ENCODE measurements at regions not wholly inside any gene's neighbourhood (a gene's known extent, or its start where the extent isn't known, plus 50 kb on each side); places are given as distances from the start of the nearest gene placed in this dataset.
"Not testable (repeated sequence)": the region's sequence is repeated elsewhere in the genome, so short reads cannot be mapped to it uniquely, and the experiment has no call there.

DNA sequence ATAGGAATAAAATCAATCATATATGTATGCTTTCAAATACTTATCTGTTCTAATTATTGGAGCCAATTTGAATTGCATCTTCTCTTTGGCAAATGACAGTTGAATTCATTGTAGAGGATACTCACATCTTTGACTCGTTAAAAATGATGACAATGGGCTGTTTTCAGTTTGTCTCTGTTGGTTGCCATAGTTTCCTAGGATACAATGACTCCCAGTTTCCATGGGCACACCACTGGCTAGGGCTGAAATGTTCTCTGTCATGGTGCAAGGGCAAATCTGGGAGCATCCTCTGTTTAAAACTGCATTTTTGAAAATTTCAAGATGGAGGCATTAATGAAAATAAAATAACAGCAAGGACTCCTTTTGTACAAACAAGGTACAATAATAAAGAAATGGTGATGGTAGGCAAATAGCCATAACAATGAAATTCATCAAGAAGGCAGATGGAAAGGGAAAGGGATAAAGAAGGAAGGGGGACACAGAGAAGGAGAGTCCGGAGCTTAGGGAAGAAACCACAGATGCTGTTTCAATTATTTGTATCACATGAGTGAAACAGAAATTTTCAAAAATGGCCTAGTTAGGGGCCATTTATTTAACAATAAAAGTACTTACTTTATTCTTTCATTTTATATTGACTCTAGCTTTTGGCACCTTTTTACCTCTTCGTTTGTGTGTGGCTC lies 378.8 kb upstream of the SEMA6A start:
- H3K4me1 ChIP-seq (ENCODE audit: low read depth, poor library complexity, severe bottlenecking), result no peaks in the 10 kb centered on the region
- no peak overlapping the region for H3K4me2 ChIP-seq
- no peaks in the 10 kb centered on the region for H3K79me2 ChIP-seq (ENCODE audit: insufficient read depth, low read depth)
- no peak overlapping the region for H3K27ac ChIP-seq
- no peaks in the 10 kb centered on the region for H4K20me1 ChIP-seq (ENCODE audit: insufficient read depth)
- H3K27me3 ChIP-seq (ENCODE audit: insufficient read depth, low read depth), result no peaks in the 10 kb centered on the region
- H3K4me3 ChIP-seq (IDR thresholded peaks at IDR 0.05; ENCODE audit: insufficient read depth, low read depth, low read length), result no peak overlapping the region
- no peak for TF ChIP-seq CTCF (conservative IDR thresholded peaks at IDR 0.05; ENCODE audit: low read depth, low read length)
- H3K9ac ChIP-seq, result no peak overlapping the region
- H3K36me3 ChIP-seq (ENCODE audit: insufficient read depth), result no peaks in the 10 kb centered on the region
- H2AFZ ChIP-seq (ENCODE audit: low read depth), result no peak overlapping the region

DNA sequence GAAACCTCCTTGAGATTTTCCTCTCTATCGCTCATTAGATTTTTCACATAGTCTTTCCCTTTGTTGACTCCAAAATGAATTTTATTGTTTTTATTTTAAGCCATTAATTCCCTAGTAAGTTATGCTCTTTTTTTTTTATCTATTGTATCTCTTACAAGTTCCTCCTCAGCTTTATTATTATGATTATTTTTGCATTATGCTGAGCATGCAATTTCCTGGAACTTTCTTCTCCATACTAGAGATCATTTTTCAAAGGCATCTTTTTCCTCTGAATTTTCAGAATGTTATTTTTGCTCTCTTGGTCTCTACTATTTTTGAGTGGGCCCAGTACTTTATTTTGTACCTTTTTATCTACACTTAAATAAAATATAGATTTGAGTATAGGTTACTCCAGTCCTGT lies 376.6 kb upstream of the SEMA6A start:
- Histone ChIP-seq H2AFZ (ENCODE audit: low read depth) (no peak overlapping the region), H3K36me3 (ENCODE audit: insufficient read depth) (no peaks in the 10 kb centered on the region), H4K20me1 (ENCODE audit: insufficient read depth) (no peaks in the 10 kb centered on the region), H3K4me2 (no peak overlapping the region), H3K79me2 (ENCODE audit: insufficient read depth, low read depth) (no peaks in the 10 kb centered on the region), H3K4me3 (IDR thresholded peaks at IDR 0.05; ENCODE audit: insufficient read depth, low read depth, low read length) (no peak overlapping the region), H3K4me1 (ENCODE audit: low read depth, poor library complexity, severe bottlenecking) (peaks cover 5% of the 10 kb centered on the region), H3K9ac (no peak overlapping the region), H3K27ac (no peak overlapping the region), H3K27me3 (ENCODE audit: insufficient read depth, low read depth) (no peaks in the 10 kb centered on the region)
- TF ChIP-seq CTCF (conservative IDR thresholded peaks at IDR 0.05; ENCODE audit: low read depth, low read length), result no peak

GRCh38 chr5:116947691-116948528 lies 373.3 kb upstream of the SEMA6A start:
- H3K27me3 ChIP-seq (ENCODE audit: insufficient read depth, low read depth), result no peaks in the 10 kb centered on the region
- H3K4me2 ChIP-seq, result 0 out of 2 replicates have a peak overlapping the region, but pooled peaks have one; percentile 10
- TF ChIP-seq CTCF (conservative IDR thresholded peaks at IDR 0.05; ENCODE audit: low read depth, low read length), result peak; percentile 80
- H3K4me1 ChIP-seq (ENCODE audit: low read depth, poor library complexity, severe bottlenecking), result peaks cover 5% of the 10 kb centered on the region
- H3K9ac ChIP-seq, result no peak overlapping the region
- H3K27ac ChIP-seq, result no peak overlapping the region
- no peak overlapping the region for H3K4me3 ChIP-seq (IDR thresholded peaks at IDR 0.05; ENCODE audit: insufficient read depth, low read depth, low read length)
- no peaks in the 10 kb centered on the region for H3K36me3 ChIP-seq (ENCODE audit: insufficient read depth)
- H3K79me2 ChIP-seq (ENCODE audit: insufficient read depth, low read depth), result no peaks in the 10 kb centered on the region
- H2AFZ ChIP-seq (ENCODE audit: low read depth), result peak overlapping the region; percentile 64; the same call in 1 of the 2 replicates
- H4K20me1 ChIP-seq (ENCODE audit: insufficient read depth), result no peaks in the 10 kb centered on the region

GRCh38 chr5:116945613-116946382 lies 371.2 kb upstream of the SEMA6A start:
- not testable (repeated sequence) for H3K9ac ChIP-seq; H4K20me1 ChIP-seq (ENCODE audit: insufficient read depth); H3K4me2 ChIP-seq; H2AFZ ChIP-seq (ENCODE audit: low read depth); H3K4me1 ChIP-seq (ENCODE audit: low read depth, poor library complexity, severe bottlenecking); H3K4me3 ChIP-seq (IDR thresholded peaks at IDR 0.05; ENCODE audit: insufficient read depth, low read depth, low read length); H3K36me3 ChIP-seq (ENCODE audit: insufficient read depth); H3K27me3 ChIP-seq (ENCODE audit: insufficient read depth, low read depth); H3K27ac ChIP-seq; H3K79me2 ChIP-seq (ENCODE audit: insufficient read depth, low read depth)

Data from KMS-11 (cell line).